ENCODE measurements at regions not wholly inside any gene's neighbourhood (a gene's known extent, or its start where the extent isn't known, plus 50 kb on each side); places are given as distances from the start of the nearest gene placed in this dataset.

GRCh38 chr9:25827626-25828025 lies 149.4 kb upstream of the TUSC1 start:
- TF ChIP-seq SPI1 (IDR thresholded peaks at IDR 0.05; ENCODE audit: borderline replicate concordance, low read depth), result no peak
- no peak for TF ChIP-seq GABPA (IDR thresholded peaks at IDR 0.05; ENCODE audit: low read depth)
- no peak for TF ChIP-seq CTCF (IDR thresholded peaks at IDR 0.05; ENCODE audit: insufficient read depth, low read length)
- TF ChIP-seq POLR2AphosphoS5 (IDR thresholded peaks at IDR 0.05; ENCODE audit: low read depth), result no peak
- TF ChIP-seq, protein P1, sequence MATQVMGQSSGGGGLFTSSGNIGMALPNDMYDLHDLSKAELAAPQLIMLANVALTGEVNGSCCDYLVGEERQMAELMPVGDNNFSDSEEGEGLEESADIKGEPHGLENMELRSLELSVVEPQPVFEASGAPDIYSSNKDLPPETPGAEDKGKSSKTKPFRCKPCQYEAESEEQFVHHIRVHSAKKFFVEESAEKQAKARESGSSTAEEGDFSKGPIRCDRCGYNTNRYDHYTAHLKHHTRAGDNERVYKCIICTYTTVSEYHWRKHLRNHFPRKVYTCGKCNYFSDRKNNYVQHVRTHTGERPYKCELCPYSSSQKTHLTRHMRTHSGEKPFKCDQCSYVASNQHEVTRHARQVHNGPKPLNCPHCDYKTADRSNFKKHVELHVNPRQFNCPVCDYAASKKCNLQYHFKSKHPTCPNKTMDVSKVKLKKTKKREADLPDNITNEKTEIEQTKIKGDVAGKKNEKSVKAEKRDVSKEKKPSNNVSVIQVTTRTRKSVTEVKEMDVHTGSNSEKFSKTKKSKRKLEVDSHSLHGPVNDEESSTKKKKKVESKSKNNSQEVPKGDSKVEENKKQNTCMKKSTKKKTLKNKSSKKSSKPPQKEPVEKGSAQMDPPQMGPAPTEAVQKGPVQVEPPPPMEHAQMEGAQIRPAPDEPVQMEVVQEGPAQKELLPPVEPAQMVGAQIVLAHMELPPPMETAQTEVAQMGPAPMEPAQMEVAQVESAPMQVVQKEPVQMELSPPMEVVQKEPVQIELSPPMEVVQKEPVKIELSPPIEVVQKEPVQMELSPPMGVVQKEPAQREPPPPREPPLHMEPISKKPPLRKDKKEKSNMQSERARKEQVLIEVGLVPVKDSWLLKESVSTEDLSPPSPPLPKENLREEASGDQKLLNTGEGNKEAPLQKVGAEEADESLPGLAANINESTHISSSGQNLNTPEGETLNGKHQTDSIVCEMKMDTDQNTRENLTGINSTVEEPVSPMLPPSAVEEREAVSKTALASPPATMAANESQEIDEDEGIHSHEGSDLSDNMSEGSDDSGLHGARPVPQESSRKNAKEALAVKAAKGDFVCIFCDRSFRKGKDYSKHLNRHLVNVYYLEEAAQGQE (IDR thresholded peaks at IDR 0.05; ENCODE audit: insufficient replicate concordance, low read depth), result no peak
- Histone ChIP-seq H3K27me3 (ENCODE audit: insufficient read depth, poor library complexity, severe bottlenecking) (no peaks in the 10 kb centered on the region), H3K4me3 (replicated peaks; ENCODE audit: insufficient read depth, low read length) (no peak overlapping the region), H3K27ac (replicated peaks) (no peak overlapping the region)
- no peak for DNase-seq (ENCODE audit: low read depth in 1 of 2, low spot score in 1 of 2)

- no peak for DNase-seq (ENCODE audit: low read depth in 1 of 2, low spot score in 1 of 2)
- TF ChIP-seq SPI1 (IDR thresholded peaks at IDR 0.05; ENCODE audit: borderline replicate concordance, low read depth), result no peak
- TF ChIP-seq GABPA (IDR thresholded peaks at IDR 0.05; ENCODE audit: low read depth), result no peak
- no peak for TF ChIP-seq CTCF (IDR thresholded peaks at IDR 0.05; ENCODE audit: insufficient read depth, low read length)
- TF ChIP-seq, protein P1 (IDR thresholded peaks at IDR 0.05; ENCODE audit: insufficient replicate concordance, low read depth), result no peak
- TF ChIP-seq POLR2AphosphoS5 (IDR thresholded peaks at IDR 0.05; ENCODE audit: low read depth), result no peak
- H3K27me3 ChIP-seq (ENCODE audit: insufficient read depth, poor library complexity, severe bottlenecking), result no peaks in the 10 kb centered on the region
- no peak overlapping the region for H3K27ac ChIP-seq (replicated peaks)
- no peak overlapping the region for H3K4me3 ChIP-seq (replicated peaks; ENCODE audit: insufficient read depth, low read length)
These were observed 138.2 kb upstream of the TUSC1 start for GRCh38 chr9:25816439-25816838.

- DNase-seq (ENCODE audit: low read depth in 1 of 2, low spot score in 1 of 2), result no peak
- H3K27me3 ChIP-seq (ENCODE audit: insufficient read depth, poor library complexity, severe bottlenecking), result no peaks in the 10 kb centered on the region
- H3K4me3 ChIP-seq (replicated peaks; ENCODE audit: insufficient read depth, low read length), result no peak overlapping the region
- no peak overlapping the region for H3K27ac ChIP-seq (replicated peaks)
- TF ChIP-seq POLR2AphosphoS5 (IDR thresholded peaks at IDR 0.05; ENCODE audit: low read depth) (no peak), GABPA (IDR thresholded peaks at IDR 0.05; ENCODE audit: low read depth) (no peak), CTCF (IDR thresholded peaks at IDR 0.05; ENCODE audit: insufficient read depth, low read length) (no peak), SPI1 (IDR thresholded peaks at IDR 0.05; ENCODE audit: borderline replicate concordance, low read depth) (no peak)
- TF ChIP-seq, protein P1 (IDR thresholded peaks at IDR 0.05; ENCODE audit: insufficient replicate concordance, low read depth), result no peak
These were observed 135.8 kb upstream of the TUSC1 start for GRCh38 chr9:25814023-25814422.
